Osteoblast (primary cell): ENCODE measurements at regions not wholly inside any gene's neighbourhood (a gene's known extent, or its start where the extent isn't known, plus 50 kb on each side); places are given as distances from the start of the nearest gene placed in this dataset.
A peak's percentile ranks its signal among the peaks of the same experiment; 100 is the strongest.

Experiments
- DNase-seq: peaks from one replicate; pipeline ENCODE4 v3.0.0; 2011; ENCODE audit warnings: low spot score, mixed read lengths; ENCODE audit not compliant: insufficient read length; ENCODE audit errors: missing footprints
- H2AFZ ChIP-seq: 2 replicates; pipeline ENCODE4 v1.6.0; 2011; ENCODE audit warnings: mild to moderate bottlenecking, low read length
- H3K27ac ChIP-seq: 2 replicates; pipeline ENCODE4 v1.5.1; 2011; ENCODE audit warnings: mild to moderate bottlenecking, low read depth, low read length, moderate library complexity
- H3K27me3 ChIP-seq: 2 replicates; pipeline ENCODE4 v1.6.0; 2012; ENCODE audit warnings: mild to moderate bottlenecking, control low read depth, inconsistent platforms, low read length, moderate library complexity; ENCODE audit not compliant: insufficient read depth
- H3K36me3 ChIP-seq: 2 replicates; pipeline ENCODE4 v1.5.1; 2011; ENCODE audit warnings: mild to moderate bottlenecking, low read length, control low read depth, moderate library complexity; ENCODE audit not compliant: insufficient read depth
- H3K4me1 ChIP-seq: 2 replicates; pipeline ENCODE4 v1.5.1; 2011; ENCODE audit warnings: mild to moderate bottlenecking, low read length, control low read depth, moderate library complexity; ENCODE audit not compliant: insufficient read depth
- H3K4me2 ChIP-seq: 2 replicates; pipeline ENCODE4 v1.6.0; 2011; ENCODE audit warnings: mild to moderate bottlenecking, low read length; ENCODE audit not compliant: insufficient read depth
- H3K4me3 ChIP-seq: fragments of 200-600 bp; sonication (generic); 3 replicates; pipeline ENCODE4 v1.5.1; 2012; ENCODE audit warnings: mild to moderate bottlenecking, low read length, inconsistent platforms; ENCODE audit not compliant: insufficient read depth
- H3K79me2 ChIP-seq: 2 replicates; pipeline ENCODE4 v1.6.0; 2012; ENCODE audit warnings: mild to moderate bottlenecking, low read length, control low read depth, inconsistent platforms; ENCODE audit not compliant: insufficient read depth
- H3K9me3 ChIP-seq: 2 replicates; pipeline ENCODE4 v1.5.1; 2011; ENCODE audit warnings: low read depth, low read length, control low read depth
- H4K20me1 ChIP-seq: 2 replicates; pipeline ENCODE4 v1.6.0; 2012; ENCODE audit warnings: mild to moderate bottlenecking, low read length, control low read depth; ENCODE audit not compliant: insufficient read depth
- CTCF ChIP-seq: IDR thresholded peaks from 2 replicates; pipeline ENCODE4 v1.5.1; 2011; ENCODE audit warnings: mild to moderate bottlenecking, low read depth, low read length, moderate library complexity; ENCODE audit errors: extremely low read depth

- no peak overlapping the region for H2AFZ ChIP-seq
- no peak for DNase-seq
- no peak overlapping the region for H3K4me2 ChIP-seq
These were observed 66.7 kb upstream of the NECTIN1 start for GRCh38 chr11:119795690-119796089.

GRCh38 chr11:119795231-119795630 lies 66.2 kb upstream of the NECTIN1 start:
- Histone ChIP-seq H3K4me3 (no peak overlapping the region), H4K20me1 (peaks cover 3% of the 10 kb centered on the region), H3K4me2 (no peak overlapping the region), H3K4me1 (peaks cover 25% of the 10 kb centered on the region), H3K79me2 (no peaks in the 10 kb centered on the region), H3K27ac (no peak overlapping the region), H2AFZ (no peak overlapping the region), H3K36me3 (no peaks in the 10 kb centered on the region), H3K9me3 (no peaks in the 10 kb centered on the region), H3K27me3 (peaks cover 25% of the 10 kb centered on the region)
- TF ChIP-seq CTCF, result no peak
- peak; percentile 97 for DNase-seq

More at GRCh38 chr11:119795690-119796089, 66.7 kb upstream of the NECTIN1 start:
- Histone ChIP-seq H3K9me3 (no peaks in the 10 kb centered on the region), H3K4me1 (peaks cover 25% of the 10 kb centered on the region), H4K20me1 (peaks cover 3% of the 10 kb centered on the region), H3K27me3 (peaks cover 25% of the 10 kb centered on the region), H3K27ac (no peak overlapping the region), H3K36me3 (no peaks in the 10 kb centered on the region), H3K79me2 (no peaks in the 10 kb centered on the region), H3K4me3 (no peak overlapping the region)
- no peak for TF ChIP-seq CTCF

GRCh38 chr11:119794756-119795155 lies 65.8 kb upstream of the NECTIN1 start:
- Histone ChIP-seq H3K4me3 (no peak overlapping the region), H3K9me3 (no peaks in the 10 kb centered on the region), H3K4me1 (peaks cover 25% of the 10 kb centered on the region), H3K4me2 (no peak overlapping the region), H4K20me1 (peaks cover 3% of the 10 kb centered on the region), H3K27ac (no peak overlapping the region), H2AFZ (no peak overlapping the region), H3K27me3 (peaks cover 24% of the 10 kb centered on the region), H3K79me2 (no peaks in the 10 kb centered on the region), H3K36me3 (no peaks in the 10 kb centered on the region)
- no peak for TF ChIP-seq CTCF
- no peak for DNase-seq

- no peak for TF ChIP-seq CTCF
- DNase-seq, result no peak
- Histone ChIP-seq H3K9me3 (no peaks in the 10 kb centered on the region), H3K27me3 (peaks cover 19% of the 10 kb centered on the region), H2AFZ (no peak overlapping the region), H3K4me2 (no peak overlapping the region), H4K20me1 (peaks cover 3% of the 10 kb centered on the region), H3K27ac (no peak overlapping the region), H3K79me2 (no peaks in the 10 kb centered on the region), H3K4me3 (no peak overlapping the region), H3K4me1 (peaks cover 25% of the 10 kb centered on the region), H3K36me3 (no peaks in the 10 kb centered on the region)
These were observed 65.2 kb upstream of the NECTIN1 start for GRCh38 chr11:119794141-119794665.
